Loucy (cell line): ENCODE measurements at regions not wholly inside any gene's neighbourhood (a gene's known extent, or its start where the extent isn't known, plus 50 kb on each side); places are given as distances from the start of the nearest gene placed in this dataset.
"Not testable (repeated sequence)": the region's sequence is repeated elsewhere in the genome, so short reads cannot be mapped to it uniquely, and the experiment has no call there.

Experiments used
- CTCF ChIP-seq: fragments of 200-600 bp; sonication (generic); conservative IDR thresholded peaks from 2 replicates; pipeline ENCODE4 v1.5.1; 2014; ENCODE audit warnings: mild to moderate bottlenecking, antibody characterized with exemption, low read length
- EZH2phosphoT487 ChIP-seq: fragments of 200-600 bp; IDR thresholded peaks from 2 replicates; pipeline ENCODE4 v1.6.1; 2018; ENCODE audit warnings: antibody characterized with exemption, mild to moderate bottlenecking, moderate library complexity, borderline replicate concordance

DNA sequence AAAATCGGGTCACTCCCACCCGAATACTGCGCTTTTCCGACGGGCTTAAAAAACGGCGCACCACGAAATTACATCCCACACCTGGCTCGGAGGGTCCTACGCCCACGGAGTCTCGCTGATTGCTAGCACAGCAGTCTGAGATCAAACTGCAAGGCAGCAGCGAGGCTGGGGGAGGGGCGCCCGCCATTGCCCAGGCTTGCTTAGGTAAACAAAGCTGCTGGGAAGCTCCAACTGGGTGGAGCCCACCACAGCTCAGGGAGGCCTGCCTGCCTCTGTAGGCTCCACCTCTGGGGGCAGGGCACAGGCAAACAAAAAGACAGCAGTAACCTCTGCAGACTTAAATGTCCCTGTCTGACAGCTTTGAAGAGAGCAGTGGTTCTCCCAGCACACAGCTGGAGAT is 325.7 kb upstream of the PIK3R1 start:
- not testable (repeated sequence) for TF ChIP-seq CTCF, EZH2phosphoT487
